Vagina (tissue), 2 donors: ENCODE measurements at regions not wholly inside any gene's neighbourhood (a gene's known extent, or its start where the extent isn't known, plus 50 kb on each side); places are given as distances from the start of the nearest gene placed in this dataset.

Experiments used
- CTCF ChIP-seq, 3 experiments: fragments of 450-650 bp in 2 of 3; fragments of 200-600 bp in 1 of 3; sonication (generic) in 1 of 3; IDR thresholded peaks; one replicate each; pipeline ENCODE4 v1.5.1; 2017 to 2019; ENCODE audit warnings: antibody characterized with exemption in 3 of 3, mild to moderate bottlenecking in 2 of 3, moderate library complexity in 2 of 3
- POLR2A ChIP-seq, 2 donors: fragments of 450-650 bp; IDR thresholded peaks; one replicate each; pipeline ENCODE4 v1.6.1; 2017; ENCODE audit warnings: antibody characterized with exemption in 2 of 2, mild to moderate bottlenecking in 2 of 2, moderate library complexity in 2 of 2
- POLR2AphosphoS5 ChIP-seq, 2 donors: sonication (generic); formaldehyde crosslinking; IDR thresholded peaks; one replicate each; pipeline ENCODE4 v1.9.0; 2017; ENCODE audit warnings: antibody characterized with exemption in 2 of 2, mild to moderate bottlenecking in 2 of 2, low read depth in 1 of 2; ENCODE audit not compliant: insufficient read depth in 1 of 2

- TF ChIP-seq POLR2AphosphoS5 (IDR thresholded peaks at IDR 0.05; ENCODE audit: insufficient read depth in 1 of 2, low read depth in 1 of 2), result no peak
- TF ChIP-seq CTCF (IDR thresholded peaks at IDR 0.05), result no peak
- no peak for TF ChIP-seq POLR2A (IDR thresholded peaks at IDR 0.05)
These were observed 713.4 kb upstream of the VRK2 start for GRCh38 chr2:57333221-57333620.
